ENCODE measurements at regions not wholly inside any gene's neighbourhood (a gene's known extent, or its start where the extent isn't known, plus 50 kb on each side); places are given as distances from the start of the nearest gene placed in this dataset.

DNA sequence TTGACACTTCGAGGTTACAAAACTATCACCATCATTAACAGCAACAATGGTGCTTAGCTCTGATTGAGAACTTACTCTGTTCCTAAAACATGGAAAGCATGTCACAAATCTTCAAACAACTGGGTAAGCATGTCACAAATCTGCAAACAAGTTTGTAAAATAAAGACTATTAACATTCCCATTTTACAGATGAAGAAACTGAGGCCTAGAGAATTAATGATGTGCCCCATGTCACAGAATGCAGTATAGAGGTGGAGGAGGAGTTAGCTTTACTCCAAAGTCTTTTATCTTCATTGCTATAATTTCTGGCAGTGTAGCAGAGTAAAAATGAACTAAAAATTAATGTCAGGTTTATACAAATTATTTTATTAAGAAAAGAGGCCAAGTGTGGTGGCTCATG is 73.4 kb downstream of the NR2F2 start:
- TF ChIP-seq, protein P1, sequence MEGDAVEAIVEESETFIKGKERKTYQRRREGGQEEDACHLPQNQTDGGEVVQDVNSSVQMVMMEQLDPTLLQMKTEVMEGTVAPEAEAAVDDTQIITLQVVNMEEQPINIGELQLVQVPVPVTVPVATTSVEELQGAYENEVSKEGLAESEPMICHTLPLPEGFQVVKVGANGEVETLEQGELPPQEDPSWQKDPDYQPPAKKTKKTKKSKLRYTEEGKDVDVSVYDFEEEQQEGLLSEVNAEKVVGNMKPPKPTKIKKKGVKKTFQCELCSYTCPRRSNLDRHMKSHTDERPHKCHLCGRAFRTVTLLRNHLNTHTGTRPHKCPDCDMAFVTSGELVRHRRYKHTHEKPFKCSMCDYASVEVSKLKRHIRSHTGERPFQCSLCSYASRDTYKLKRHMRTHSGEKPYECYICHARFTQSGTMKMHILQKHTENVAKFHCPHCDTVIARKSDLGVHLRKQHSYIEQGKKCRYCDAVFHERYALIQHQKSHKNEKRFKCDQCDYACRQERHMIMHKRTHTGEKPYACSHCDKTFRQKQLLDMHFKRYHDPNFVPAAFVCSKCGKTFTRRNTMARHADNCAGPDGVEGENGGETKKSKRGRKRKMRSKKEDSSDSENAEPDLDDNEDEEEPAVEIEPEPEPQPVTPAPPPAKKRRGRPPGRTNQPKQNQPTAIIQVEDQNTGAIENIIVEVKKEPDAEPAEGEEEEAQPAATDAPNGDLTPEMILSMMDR (IDR thresholded peaks at IDR 0.05; ENCODE audit: low read depth, low read length): no peak

DNA sequence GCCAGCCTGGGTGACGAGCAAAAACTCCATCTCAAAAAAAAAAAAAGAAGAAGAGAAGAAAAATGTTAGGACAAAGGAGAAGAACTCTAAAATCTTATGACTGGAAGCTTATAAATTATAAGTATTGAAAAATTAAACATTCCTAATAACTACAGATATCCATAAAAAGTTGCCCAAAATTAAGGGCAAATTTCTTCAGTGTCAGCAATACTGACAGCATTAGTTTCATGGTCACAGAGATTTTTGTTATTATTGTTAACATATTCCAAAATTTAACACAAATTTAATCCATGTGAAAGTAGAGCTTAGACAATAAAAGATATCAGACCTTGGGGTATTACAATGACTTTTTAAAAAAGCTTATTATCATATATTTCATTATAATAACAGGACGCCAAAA is 74.1 kb downstream of the NR2F2 start:
- H3K4me3 ChIP-seq (ENCODE audit: low read depth, low read length): no peak overlapping the region
- TF ChIP-seq, protein P1 (IDR thresholded peaks at IDR 0.05; ENCODE audit: low read depth, low read length): no peak

More for the DNA sequence above, 73.4 kb downstream of the NR2F2 start:
- H3K4me3 ChIP-seq (ENCODE audit: low read depth, low read length): no peak overlapping the region

DNA sequence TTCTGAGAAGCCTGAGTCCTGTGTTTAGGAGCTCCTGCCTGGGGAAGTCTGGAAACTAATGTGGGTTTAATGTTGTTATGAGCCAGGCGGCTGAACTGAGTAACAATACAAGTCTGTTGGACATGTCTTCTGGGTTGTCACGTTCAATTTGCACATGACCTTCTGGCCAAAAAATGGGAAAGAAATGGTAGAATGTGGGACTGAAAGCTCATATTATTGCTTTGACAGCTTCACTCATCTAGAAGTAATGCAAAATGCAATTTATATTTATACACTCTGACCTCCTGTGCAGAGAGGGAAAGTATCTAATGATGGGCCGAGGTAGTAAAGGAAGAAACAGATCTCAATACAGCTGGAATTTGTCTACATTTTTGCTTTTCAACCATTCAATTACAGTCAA is 75.8 kb downstream of the NR2F2 start:
- TF ChIP-seq, protein P1 (IDR thresholded peaks at IDR 0.05; ENCODE audit: low read depth, low read length): no peak
- no peak overlapping the region for H3K4me3 ChIP-seq (ENCODE audit: low read depth, low read length)

DNA sequence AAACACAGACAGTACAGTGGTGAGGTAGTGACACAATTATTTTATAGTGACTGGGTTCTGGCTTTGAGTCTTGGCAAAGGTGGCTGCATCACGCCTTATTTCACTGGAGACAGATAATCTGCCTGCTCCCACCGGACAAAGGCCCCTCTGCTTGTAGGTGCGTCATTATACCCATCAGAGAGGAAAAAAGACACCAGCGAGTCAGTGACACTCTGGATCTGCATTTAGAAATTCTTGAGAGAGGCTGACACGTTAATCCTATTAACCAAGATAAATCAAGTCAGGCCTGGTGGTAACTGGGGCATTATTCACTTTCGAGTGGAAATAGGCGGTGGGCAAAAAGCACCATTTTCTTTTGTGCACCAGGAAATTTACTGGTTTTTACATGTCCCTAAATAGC is 76.2 kb downstream of the NR2F2 start:
- no peak overlapping the region for H3K4me3 ChIP-seq (ENCODE audit: low read depth, low read length)
- TF ChIP-seq, protein P1 (IDR thresholded peaks at IDR 0.05; ENCODE audit: low read depth, low read length): no peak

DNA sequence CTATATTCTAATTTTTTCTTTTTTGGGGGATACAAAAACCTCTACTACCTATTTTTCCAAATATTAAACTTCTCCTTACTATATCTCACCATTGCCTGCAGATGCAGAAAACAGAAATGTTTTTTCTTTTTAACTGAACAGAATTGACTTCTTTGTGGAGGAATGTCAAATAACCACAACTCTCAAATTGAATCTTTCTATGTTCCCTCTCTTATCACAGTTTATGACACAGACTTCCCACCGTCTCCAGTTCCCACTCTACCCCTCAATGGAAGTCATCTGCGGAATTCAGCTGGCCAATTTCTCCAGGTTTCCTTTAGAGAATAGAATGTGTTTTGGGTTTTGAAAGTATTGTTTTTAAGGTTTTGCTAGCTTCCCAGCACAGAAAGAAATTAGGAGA is 77.0 kb downstream of the NR2F2 start:
- TF ChIP-seq, protein P1 (IDR thresholded peaks at IDR 0.05; ENCODE audit: low read depth, low read length): no peak
- H3K4me3 ChIP-seq (ENCODE audit: low read depth, low read length): no peak overlapping the region

DNA sequence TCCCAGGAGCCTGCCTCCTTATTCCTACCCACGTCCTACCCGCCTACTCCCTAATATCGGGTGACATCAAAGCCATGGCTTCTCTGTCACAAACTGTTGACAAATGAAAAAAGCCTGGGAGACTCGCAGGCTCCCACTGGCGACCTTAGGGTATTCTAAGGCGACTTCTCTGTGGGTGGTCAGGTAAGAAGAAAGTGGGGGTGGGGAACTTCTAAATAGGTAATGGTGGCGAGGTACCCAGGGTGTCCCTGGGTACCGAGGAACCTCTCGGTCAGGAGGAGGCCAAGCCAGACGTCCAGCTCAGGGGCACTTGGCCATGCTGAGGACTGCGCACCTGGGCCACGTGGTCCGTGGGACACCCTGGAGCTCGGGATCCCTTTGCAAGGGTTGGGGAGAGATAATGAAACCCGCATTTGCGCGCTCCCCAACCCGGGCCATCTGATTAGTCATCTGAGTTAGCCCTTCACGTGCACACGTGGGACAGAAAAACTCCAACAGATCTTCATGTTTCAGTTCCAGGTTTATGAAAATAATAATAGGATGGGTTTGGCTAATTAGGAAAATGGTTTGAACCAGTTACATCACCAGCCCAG is 78.2 kb downstream of the NR2F2 start:
- no peak overlapping the region for H3K4me3 ChIP-seq (ENCODE audit: low read depth, low read length)
- TF ChIP-seq, protein P1 (IDR thresholded peaks at IDR 0.05; ENCODE audit: low read depth, low read length): no peak

DNA sequence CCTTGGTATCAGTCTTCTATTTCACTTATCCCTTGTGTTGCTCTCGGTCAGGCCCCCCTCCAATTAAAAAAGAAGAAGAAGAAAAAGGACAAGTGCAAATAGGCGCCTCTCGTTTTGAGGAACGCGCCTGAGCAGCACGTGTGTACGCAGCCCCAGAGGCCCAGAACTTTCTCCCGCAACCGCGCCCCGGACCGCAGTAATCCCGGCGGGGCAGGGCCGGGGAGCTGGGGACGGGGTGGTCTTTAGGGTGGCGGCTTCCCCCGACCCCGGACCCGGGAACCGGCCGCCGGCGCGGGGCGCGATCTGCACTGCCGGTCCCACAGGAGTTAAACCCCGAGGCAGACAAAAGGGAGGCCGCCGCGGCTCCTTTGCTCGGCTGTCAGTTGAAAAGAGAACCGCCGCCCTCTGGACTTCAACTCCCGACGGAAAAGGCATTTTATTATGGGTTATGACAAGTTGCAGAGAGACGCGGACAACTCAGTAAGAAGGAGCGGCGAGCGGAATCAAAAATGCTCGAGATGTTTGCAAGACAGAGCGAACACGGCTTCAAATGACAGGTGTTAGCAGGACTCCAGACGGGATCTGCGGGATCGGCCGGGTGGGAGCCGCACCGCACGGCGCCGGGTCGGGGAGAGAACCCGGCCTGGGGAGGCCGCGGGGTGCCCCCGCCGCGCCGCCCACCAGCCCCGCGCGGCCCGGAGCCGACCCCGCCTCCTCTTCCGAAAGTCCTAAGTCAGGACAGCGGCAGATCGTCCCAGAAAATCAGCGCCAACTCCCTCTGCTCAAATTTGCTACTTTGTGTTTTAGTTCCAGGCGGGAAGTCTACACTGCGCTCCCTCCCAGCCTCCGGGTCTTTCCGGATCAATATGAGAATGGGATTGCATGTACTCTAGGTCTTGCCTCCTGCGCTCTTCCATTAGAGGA is 79.0 kb downstream of the NR2F2 start:
- peak overlapping the region; percentile 35 for H3K4me3 ChIP-seq (ENCODE audit: low read depth, low read length)
- TF ChIP-seq, protein P1 (IDR thresholded peaks at IDR 0.05; ENCODE audit: low read depth, low read length): no peak

All from WI38 (cell line).